ENCODE measurements at regions not wholly inside any gene's neighbourhood (a gene's known extent, or its start where the extent isn't known, plus 50 kb on each side); places are given as distances from the start of the nearest gene placed in this dataset.

GRCh38 chr2:217413193-217413592 is 553.3 kb upstream of the TNP1 start:
- no peak for DNase-seq (ENCODE audit: low spot score)

DNA sequence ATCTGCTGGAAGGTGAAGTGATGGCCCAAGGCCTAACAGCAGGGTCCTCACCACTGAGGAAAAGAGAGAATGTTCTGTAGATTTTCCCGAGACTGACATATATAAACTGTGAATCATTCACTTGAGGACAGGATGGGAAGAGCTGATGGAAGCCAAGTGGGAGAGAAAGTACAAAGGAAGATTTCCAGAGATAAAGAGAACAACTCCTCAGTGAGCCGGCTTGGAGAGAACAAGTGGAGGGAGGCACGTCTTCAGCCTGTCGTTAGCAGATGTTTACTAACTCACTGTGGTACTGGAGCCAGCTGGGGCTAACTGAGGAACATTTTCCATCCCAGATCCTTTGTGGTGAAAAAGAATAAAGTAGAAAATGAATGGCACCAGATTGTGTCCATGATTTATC is 552.9 kb upstream of the TNP1 start:
- no peak for DNase-seq (ENCODE audit: low spot score)

GRCh38 chr2:217412277-217412676 is 552.4 kb upstream of the TNP1 start:
- no peak for DNase-seq (ENCODE audit: low spot score)

DNA sequence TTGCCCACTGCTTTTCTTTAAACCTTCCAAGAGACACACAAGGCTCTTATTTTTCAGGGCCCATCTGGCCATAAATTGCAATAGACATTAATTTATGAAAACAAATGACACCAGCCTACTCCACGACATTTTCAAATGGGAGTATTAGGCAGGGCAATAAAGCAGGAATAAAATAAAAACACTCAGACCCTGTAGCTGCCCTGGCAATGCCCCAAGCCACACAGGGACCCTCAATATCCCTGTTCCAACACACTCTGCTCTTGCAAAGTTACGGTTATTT is 550.8 kb upstream of the TNP1 start:
- no peak for DNase-seq (ENCODE audit: low spot score)

- no peak for DNase-seq (ENCODE audit: low spot score)
Measured at GRCh38 chr2:217409949-217410680, 550.3 kb upstream of the TNP1 start.

DNA sequence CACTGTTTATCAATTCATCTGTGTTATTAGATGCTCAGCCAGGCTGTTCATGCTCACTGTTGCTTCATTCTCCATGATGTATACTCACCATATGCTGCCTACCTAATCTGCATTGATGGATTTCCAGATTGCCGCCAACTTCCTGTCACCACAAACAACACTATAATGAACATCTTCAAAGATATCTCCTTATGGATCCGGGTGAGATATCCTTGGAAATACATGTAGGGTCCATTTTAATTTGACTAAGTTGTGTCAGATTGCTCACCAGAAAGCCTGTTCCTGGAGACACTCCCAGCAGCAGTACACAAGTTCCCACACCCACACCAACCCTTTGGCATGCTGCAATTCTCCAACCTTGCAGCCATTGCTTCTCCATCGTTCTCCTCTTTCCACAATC is 547.5 kb upstream of the TNP1 start:
- DNase-seq (ENCODE audit: low spot score), result no peak

GRCh38 chr2:217404236-217404760 is 544.4 kb upstream of the TNP1 start:
- DNase-seq (ENCODE audit: low spot score), result no peak

GRCh38 chr2:217402761-217403383 is 543.0 kb upstream of the TNP1 start:
- no peak for DNase-seq (ENCODE audit: low spot score)

- no peak for DNase-seq (ENCODE audit: low spot score)
Measured at GRCh38 chr2:217402144-217402543, 542.3 kb upstream of the TNP1 start.

GRCh38 chr2:217399291-217399690 is 539.4 kb upstream of the TNP1 start:
- no peak for DNase-seq (ENCODE audit: low spot score)

- DNase-seq (ENCODE audit: low spot score), result no peak
Measured at GRCh38 chr2:217398860-217399259, 539.0 kb upstream of the TNP1 start.

- no peak for DNase-seq (ENCODE audit: low spot score)
Measured at GRCh38 chr2:217398101-217398500, 538.2 kb upstream of the TNP1 start.

DNA sequence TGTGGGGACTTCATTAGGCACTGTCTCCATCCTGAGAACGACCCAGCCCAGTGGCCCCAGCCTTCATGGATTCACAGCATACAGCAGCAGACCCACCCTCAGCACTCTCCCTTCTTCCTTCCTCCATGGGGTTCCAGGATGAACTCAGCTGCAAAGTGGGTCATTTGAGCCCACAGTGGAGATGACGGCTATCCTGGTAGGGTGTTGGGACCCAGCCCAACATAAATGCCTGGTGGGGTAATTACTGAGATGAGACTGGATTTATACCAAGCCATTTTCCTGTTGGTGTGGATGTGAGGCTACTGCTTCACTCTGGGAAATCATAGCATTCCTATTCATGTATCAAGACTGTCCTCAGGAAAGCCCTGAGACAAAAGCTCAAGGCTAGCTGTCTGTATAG is 536.7 kb upstream of the TNP1 start:
- no peak for DNase-seq (ENCODE audit: low spot score)

DNA sequence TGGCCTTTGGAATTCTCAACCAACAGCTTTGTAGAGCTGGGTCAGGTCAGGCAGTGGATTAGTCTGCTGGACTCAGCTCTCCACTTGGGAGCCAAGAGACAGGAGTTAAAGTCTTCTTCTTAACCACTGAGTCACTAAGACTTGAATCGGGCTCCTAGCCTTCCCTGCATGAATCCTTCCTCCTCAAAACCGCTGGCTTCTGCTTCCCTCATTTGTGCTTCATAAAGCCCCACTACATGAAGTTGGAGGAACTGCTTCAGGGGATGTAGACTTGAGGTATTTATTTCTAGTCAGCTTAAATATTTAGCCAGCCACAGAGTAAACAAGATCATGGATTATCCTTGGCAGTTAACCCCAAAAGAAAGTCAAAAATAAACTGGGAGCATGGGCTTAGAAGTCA is 536.3 kb upstream of the TNP1 start:
- DNase-seq (ENCODE audit: low spot score), result no peak

DNA sequence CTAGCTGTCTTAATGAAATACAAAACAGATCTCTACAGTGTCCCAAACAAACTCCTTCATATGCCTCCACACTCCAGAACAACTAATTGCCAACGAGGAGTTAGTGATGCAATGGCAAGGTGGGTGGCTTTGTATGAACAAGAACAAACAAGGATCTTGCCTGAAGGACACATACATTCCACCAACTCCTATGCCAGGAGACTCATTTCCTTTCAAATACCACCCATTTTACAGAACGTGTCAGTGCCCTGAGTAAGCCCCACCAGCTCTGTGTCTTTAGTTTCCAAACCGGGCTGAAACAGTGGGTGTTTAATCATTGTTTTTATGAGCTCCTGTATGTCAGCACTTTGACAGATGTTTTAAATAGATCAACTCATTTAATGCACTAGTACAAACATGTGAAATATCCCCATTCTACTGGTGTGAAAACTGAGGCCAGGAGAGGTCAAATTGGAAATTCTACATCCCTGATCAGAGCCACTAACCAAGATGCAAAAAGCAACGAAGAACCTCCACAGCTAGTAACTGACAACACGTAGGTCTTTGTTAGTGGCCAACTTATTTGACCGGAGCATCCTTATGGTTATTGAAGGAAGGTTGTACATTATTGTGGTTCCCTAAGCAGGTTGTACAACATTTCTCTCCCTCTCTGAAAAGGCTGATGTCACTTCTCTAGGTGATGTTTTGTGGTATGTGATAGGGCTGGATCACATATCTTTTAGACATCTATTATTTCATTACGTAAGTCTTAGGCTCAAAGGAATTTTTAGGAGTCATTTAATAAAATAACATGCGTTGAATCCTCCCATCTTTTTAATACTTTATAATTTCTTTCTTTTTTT is 534.9 kb upstream of the TNP1 start:
- DNase-seq (ENCODE audit: low spot score), result no peak

- no peak for DNase-seq (ENCODE audit: low spot score)
Measured at GRCh38 chr2:217393585-217394032, 533.7 kb upstream of the TNP1 start.

- DNase-seq (ENCODE audit: low spot score), result no peak
Measured at GRCh38 chr2:217392930-217393584, 533.2 kb upstream of the TNP1 start.

GRCh38 chr2:217387776-217388387 is 528.0 kb upstream of the TNP1 start:
- no peak for DNase-seq (ENCODE audit: low spot score)

- DNase-seq (ENCODE audit: low spot score), result no peak
Measured at GRCh38 chr2:217386041-217386440, 526.2 kb upstream of the TNP1 start.

DNA sequence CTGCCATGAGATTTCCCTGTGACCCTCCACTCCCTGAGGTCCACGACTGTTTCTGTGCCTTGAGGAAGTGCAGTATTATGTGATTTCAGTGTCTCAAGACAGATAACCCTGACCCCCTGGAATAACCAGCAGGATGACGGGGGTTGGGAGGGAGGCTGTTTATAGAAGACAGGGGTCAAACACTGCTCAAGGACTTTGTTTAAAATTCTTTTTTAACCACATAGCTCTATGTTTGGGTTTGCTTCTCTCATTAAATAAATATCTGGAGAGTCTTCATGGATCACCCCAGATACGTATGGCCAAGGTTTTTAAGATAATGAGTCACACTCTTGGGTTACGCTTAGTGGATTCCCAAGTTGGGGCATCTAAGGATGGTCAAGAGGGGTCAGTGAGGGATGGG is 523.8 kb upstream of the TNP1 start:
- DNase-seq (ENCODE audit: low spot score), result no peak

GRCh38 chr2:217382794-217383193 is 522.9 kb upstream of the TNP1 start:
- no peak for DNase-seq (ENCODE audit: low spot score)

GRCh38 chr2:217379807-217380206 is 519.9 kb upstream of the TNP1 start:
- no peak for DNase-seq (ENCODE audit: low spot score)
